ENCODE measurements at regions not wholly inside any gene's neighbourhood (a gene's known extent, or its start where the extent isn't known, plus 50 kb on each side); places are given as distances from the start of the nearest gene placed in this dataset.

GRCh38 chr3:173284301-173284700, 113.2 kb upstream of the NLGN1 start:
- TF ChIP-seq ZNF317 (CRISPR knock-in tag; IDR thresholded peaks at IDR 0.05; ENCODE audit: borderline replicate concordance, low read depth): no peak
- no peak for TF ChIP-seq CTCF (IDR thresholded peaks at IDR 0.05)
- no peak for TF ChIP-seq FOXP1 (CRISPR knock-in tag; IDR thresholded peaks at IDR 0.05; ENCODE audit: borderline replicate concordance)
